Lower leg skin (tissue), 3 donors: ENCODE measurements at regions not wholly inside any gene's neighbourhood (a gene's known extent, or its start where the extent isn't known, plus 50 kb on each side); places are given as distances from the start of the nearest gene placed in this dataset.

ENCODE experiments used
- POLR2A ChIP-seq, 2 donors: fragments of 450-650 bp; IDR thresholded peaks; one replicate each; pipeline ENCODE4 v1.6.1; 2016 to 2017; ENCODE audit warnings: antibody characterized with exemption in 2 of 2, mild to moderate bottlenecking in 1 of 2, moderate library complexity in 1 of 2
- TF ChIP-seq, protein P1 (sequence below), 3 donors: fragments of 450-650 bp; IDR thresholded peaks; one replicate each; pipeline ENCODE4 v1.5.1; 2016; ENCODE audit warnings: antibody characterized with exemption in 3 of 3, mild to moderate bottlenecking in 3 of 3, moderate library complexity in 2 of 3

DNA sequence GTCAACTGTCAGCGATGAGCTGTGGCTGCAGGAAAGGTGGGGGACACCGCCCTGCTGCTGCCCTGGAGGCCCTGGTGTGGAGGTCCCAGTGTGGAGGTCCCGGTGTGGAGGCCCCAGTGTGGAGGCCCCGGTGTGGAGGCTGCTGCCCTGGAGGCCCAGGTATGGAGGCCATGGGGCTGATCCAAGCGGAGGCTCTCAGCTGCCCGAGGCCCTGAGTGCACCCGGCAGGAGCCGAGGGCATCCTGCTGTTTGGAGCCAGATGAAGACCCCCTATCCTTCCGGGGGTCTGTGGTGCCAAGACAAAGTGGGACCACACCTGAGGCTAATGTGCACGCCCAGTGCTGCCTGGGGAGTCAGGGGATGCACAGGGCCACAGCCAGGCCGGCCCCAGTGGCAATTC is 210.4 kb upstream of the SOX1 start:
- TF ChIP-seq POLR2A (IDR thresholded peaks at IDR 0.05), result no peak
- TF ChIP-seq, protein P1, sequence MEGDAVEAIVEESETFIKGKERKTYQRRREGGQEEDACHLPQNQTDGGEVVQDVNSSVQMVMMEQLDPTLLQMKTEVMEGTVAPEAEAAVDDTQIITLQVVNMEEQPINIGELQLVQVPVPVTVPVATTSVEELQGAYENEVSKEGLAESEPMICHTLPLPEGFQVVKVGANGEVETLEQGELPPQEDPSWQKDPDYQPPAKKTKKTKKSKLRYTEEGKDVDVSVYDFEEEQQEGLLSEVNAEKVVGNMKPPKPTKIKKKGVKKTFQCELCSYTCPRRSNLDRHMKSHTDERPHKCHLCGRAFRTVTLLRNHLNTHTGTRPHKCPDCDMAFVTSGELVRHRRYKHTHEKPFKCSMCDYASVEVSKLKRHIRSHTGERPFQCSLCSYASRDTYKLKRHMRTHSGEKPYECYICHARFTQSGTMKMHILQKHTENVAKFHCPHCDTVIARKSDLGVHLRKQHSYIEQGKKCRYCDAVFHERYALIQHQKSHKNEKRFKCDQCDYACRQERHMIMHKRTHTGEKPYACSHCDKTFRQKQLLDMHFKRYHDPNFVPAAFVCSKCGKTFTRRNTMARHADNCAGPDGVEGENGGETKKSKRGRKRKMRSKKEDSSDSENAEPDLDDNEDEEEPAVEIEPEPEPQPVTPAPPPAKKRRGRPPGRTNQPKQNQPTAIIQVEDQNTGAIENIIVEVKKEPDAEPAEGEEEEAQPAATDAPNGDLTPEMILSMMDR (IDR thresholded peaks at IDR 0.05), result no peak
